ENCODE measurements at regions not wholly inside any gene's neighbourhood (a gene's known extent, or its start where the extent isn't known, plus 50 kb on each side); places are given as distances from the start of the nearest gene placed in this dataset.

- Mint-ChIP-seq H3K4me3 (ENCODE audit: unreplicated experiment) (no peak overlapping the region), H3K36me3 (ENCODE audit: insufficient read depth, unreplicated experiment) (no peaks in the 10 kb centered on the region), H3K27ac (ENCODE audit: low read depth, unreplicated experiment) (no peak overlapping the region), H3K4me1 (ENCODE audit: insufficient read depth, unreplicated experiment) (peaks cover 6% of the 10 kb centered on the region), H3K9me3 (ENCODE audit: unreplicated experiment) (no peaks in the 10 kb centered on the region), H3K27me3 (ENCODE audit: insufficient read depth, unreplicated experiment) (no peaks in the 10 kb centered on the region)
- POLR2A ChIA-PET = interaction anchor here (0.5 kb wide), 1 partner anchor 395 kb away, joined by 3 read pairs; no protein-coding TSS in a partner anchor
- no TSS peak for BruUV-seq (replicated peaks)
- DNase-seq (ENCODE audit: unreplicated experiment) = no peak
- CTCF ChIA-PET = no interaction called here
- intact Hi-C loops (cut with micrococcal nuclease) = no loop called here
- TF ChIP-seq, protein P1, sequence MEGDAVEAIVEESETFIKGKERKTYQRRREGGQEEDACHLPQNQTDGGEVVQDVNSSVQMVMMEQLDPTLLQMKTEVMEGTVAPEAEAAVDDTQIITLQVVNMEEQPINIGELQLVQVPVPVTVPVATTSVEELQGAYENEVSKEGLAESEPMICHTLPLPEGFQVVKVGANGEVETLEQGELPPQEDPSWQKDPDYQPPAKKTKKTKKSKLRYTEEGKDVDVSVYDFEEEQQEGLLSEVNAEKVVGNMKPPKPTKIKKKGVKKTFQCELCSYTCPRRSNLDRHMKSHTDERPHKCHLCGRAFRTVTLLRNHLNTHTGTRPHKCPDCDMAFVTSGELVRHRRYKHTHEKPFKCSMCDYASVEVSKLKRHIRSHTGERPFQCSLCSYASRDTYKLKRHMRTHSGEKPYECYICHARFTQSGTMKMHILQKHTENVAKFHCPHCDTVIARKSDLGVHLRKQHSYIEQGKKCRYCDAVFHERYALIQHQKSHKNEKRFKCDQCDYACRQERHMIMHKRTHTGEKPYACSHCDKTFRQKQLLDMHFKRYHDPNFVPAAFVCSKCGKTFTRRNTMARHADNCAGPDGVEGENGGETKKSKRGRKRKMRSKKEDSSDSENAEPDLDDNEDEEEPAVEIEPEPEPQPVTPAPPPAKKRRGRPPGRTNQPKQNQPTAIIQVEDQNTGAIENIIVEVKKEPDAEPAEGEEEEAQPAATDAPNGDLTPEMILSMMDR (IDR thresholded peaks at IDR 0.05; ENCODE audit: unreplicated experiment) = no peak
Measured at GRCh38 chr2:147538088-147538487, 306.7 kb upstream of the ACVR2A start.

DNA sequence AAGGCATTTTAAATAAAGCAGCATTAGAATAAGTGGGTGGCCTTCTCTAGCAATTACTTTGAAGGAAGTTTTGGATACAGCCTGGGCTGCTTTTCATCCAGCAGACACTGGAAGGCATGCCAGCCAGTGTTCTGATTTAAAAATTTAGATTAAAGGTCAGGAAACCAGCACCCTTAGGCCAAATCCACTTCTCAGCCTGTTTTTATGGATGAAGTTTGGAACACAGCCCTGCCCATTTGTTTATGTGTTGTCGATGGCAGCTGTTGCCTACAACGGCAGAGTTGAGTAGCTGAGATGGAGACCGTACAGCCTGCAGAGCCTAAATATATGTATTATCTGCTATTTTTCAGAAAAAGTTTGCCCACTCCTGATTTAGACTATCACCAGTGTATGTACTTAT, 313.6 kb upstream of the ACVR2A start:
- ChIA-PET POLR2A (no interaction called here), CTCF (no interaction called here)
- H3K9me3 Mint-ChIP-seq (ENCODE audit: unreplicated experiment) = no peaks in the 10 kb centered on the region

DNA sequence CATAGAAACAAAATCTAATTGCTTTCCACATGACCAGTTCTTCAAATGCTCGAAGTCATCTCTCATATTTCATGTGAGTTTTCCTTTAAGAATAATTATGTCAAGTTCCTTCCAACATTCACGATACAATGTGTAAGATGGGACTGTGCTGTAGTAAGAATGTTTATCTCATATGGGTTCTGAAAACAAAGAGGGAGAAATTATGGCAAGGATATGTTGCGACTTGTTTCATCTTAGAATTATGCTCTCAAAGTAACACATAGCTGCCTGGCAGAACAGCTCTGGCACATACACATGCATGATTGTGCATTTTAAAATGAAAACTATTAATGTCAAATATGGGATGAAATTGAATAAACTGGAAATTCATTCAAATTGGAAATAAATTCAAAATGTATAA, 314.8 kb upstream of the ACVR2A start:
- TF ChIP-seq, protein P1 (IDR thresholded peaks at IDR 0.05; ENCODE audit: unreplicated experiment) = no peak
- POLR2A ChIA-PET = interaction anchor here (0.6 to 1.0 kb wide), 2 partner anchors 154 to 316 kb away, joined by 3 read pairs; no protein-coding TSS in a partner anchor
- no peak for DNase-seq (ENCODE audit: unreplicated experiment)
- Mint-ChIP-seq H3K9me3 (ENCODE audit: unreplicated experiment) (no peaks in the 10 kb centered on the region), H3K4me3 (ENCODE audit: unreplicated experiment) (no peak overlapping the region), H3K27ac (ENCODE audit: low read depth, unreplicated experiment) (no peak overlapping the region), H3K27me3 (ENCODE audit: insufficient read depth, unreplicated experiment) (no peaks in the 10 kb centered on the region), H3K36me3 (ENCODE audit: insufficient read depth, unreplicated experiment) (no peaks in the 10 kb centered on the region), H3K4me1 (ENCODE audit: insufficient read depth, unreplicated experiment) (peaks cover 14% of the 10 kb centered on the region)
- BruUV-seq (replicated peaks) = no TSS peak
- CTCF ChIA-PET = no interaction called here
- intact Hi-C loops (cut with micrococcal nuclease) = no loop called here

More for the DNA sequence above, 313.6 kb upstream of the ACVR2A start:
- BruUV-seq (replicated peaks) = no TSS peak
- H3K36me3 Mint-ChIP-seq (ENCODE audit: insufficient read depth, unreplicated experiment) = no peaks in the 10 kb centered on the region
- TF ChIP-seq, protein P1 (IDR thresholded peaks at IDR 0.05; ENCODE audit: unreplicated experiment) = no peak
- H3K27me3 Mint-ChIP-seq (ENCODE audit: insufficient read depth, unreplicated experiment) = no peaks in the 10 kb centered on the region
- intact Hi-C loops (cut with micrococcal nuclease) = no loop called here
- H3K27ac Mint-ChIP-seq (ENCODE audit: low read depth, unreplicated experiment) = no peak overlapping the region
- no peak overlapping the region for H3K4me3 Mint-ChIP-seq (ENCODE audit: unreplicated experiment)
- DNase-seq (ENCODE audit: unreplicated experiment) = no peak
- H3K4me1 Mint-ChIP-seq (ENCODE audit: insufficient read depth, unreplicated experiment) = peaks cover 2% of the 10 kb centered on the region

- TF ChIP-seq, protein P1 (IDR thresholded peaks at IDR 0.05; ENCODE audit: unreplicated experiment) = no peak
- peak; percentile 66 for DNase-seq (ENCODE audit: unreplicated experiment)
- no TSS peak for BruUV-seq (replicated peaks)
- CTCF ChIA-PET = interaction anchor here (0.6 to 1.4 kb wide), 6 partner anchors 11 to 319 kb away, joined by 3 to 6 read pairs (median 4); partner anchors contain the start of gene ACVR2A
- Mint-ChIP-seq H3K27me3 (ENCODE audit: insufficient read depth, unreplicated experiment) (no peaks in the 10 kb centered on the region), H3K27ac (ENCODE audit: low read depth, unreplicated experiment) (peak overlapping the region; percentile 44), H3K4me3 (ENCODE audit: unreplicated experiment) (no peak overlapping the region), H3K36me3 (ENCODE audit: insufficient read depth, unreplicated experiment) (no peaks in the 10 kb centered on the region), H3K9me3 (ENCODE audit: unreplicated experiment) (no peaks in the 10 kb centered on the region), H3K4me1 (ENCODE audit: insufficient read depth, unreplicated experiment) (peaks cover 17% of the 10 kb centered on the region)
- intact Hi-C loops (cut with micrococcal nuclease) = loop anchor here (5.0 kb wide), 1 partner anchor 386 kb away; no protein-coding TSS in a partner anchor
- POLR2A ChIA-PET = interaction anchor here (0.6 to 1.4 kb wide), 5 partner anchors 11 to 384 kb away, joined by 3 to 7 read pairs (median 5); no protein-coding TSS in a partner anchor
Measured at GRCh38 chr2:147525819-147526489, 318.9 kb upstream of the ACVR2A start.

Measured in MCF 10A (cell line).